ENCODE measurements at regions not wholly inside any gene's neighbourhood (a gene's known extent, or its start where the extent isn't known, plus 50 kb on each side); places are given as distances from the start of the nearest gene placed in this dataset.

- peak; percentile 54 for DNase-seq
- intact Hi-C loops (cut with DNase I): no loop called here
- H3K4me3 ChIP-seq: no peak overlapping the region
- peaks cover 0 to 39% (median 10%) of the 10 kb centered on the region in 3 donors for H3K27me3 ChIP-seq
- H3K4me1 ChIP-seq: no peaks in the 10 kb centered on the region
- H3K36me3 ChIP-seq: no peaks in the 10 kb centered on the region
- 47 to 71% methylated on average over 25 of the region's 25 CpGs for WGBS, 2 donors
- TF ChIP-seq EP300 (IDR thresholded peaks at IDR 0.05) (no peak), POLR2AphosphoS5 (IDR thresholded peaks at IDR 0.05) (no peak), CTCF (IDR thresholded peaks at IDR 0.05) (no peak), POLR2A (IDR thresholded peaks at IDR 0.05) (no peak)
- H3K27ac ChIP-seq: no peak overlapping the region
- H3K9me3 ChIP-seq: no peaks in the 10 kb centered on the region
Observed at GRCh38 chr4:3679851-3680311, 86.3 kb upstream of the ADRA2C start.

DNA sequence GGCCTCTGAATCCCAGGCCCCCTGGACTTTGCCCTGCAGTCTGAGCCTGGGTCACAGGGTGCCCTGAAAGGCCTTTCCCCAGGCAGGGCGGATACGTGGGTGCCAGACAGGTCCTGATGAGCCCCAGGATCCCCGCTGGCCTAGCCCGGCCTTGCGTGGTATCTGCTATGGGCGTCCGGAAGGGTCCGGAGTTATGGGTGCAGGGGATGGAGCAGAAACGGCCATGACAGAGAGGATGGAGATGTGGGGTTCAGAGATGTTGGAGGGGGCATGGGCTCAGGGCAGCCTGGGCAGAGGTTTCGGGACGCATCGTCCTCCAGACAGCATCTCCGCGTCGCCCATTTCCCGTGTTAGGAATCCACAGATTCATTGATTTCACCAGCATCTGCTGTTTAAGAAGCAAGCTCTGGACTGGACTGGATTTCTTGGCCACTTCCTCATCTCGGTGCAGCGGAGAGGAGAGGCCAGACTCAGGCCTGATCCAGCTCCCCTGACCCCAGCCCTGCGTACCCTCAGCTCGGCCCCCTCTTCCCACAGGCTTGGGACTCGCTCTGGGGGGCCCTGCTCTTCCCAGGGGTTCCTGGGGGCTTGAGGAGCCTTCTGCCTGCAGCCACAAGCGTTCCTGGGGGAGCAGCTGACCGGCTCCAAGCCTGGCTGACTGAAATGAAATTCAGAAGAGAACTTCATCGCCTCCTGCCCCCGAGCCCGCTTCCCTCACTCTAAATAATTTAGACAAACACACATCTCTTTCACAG is 86.9 kb upstream of the ADRA2C start:
- Histone ChIP-seq H3K27ac (no peak overlapping the region), H3K27me3 (peaks cover 0 to 33% (median 10%) of the 10 kb centered on the region in 3 donors), H3K36me3 (no peaks in the 10 kb centered on the region), H3K9me3 (no peaks in the 10 kb centered on the region), H3K4me1 (no peaks in the 10 kb centered on the region), H3K4me3 (no peak overlapping the region)
- intact Hi-C loops (cut with DNase I): no loop called here
- WGBS, 2 donors: 77 to 82% methylated on average over 26 of the region's 26 CpGs
- TF ChIP-seq EP300 (IDR thresholded peaks at IDR 0.05) (no peak), CTCF (IDR thresholded peaks at IDR 0.05) (no peak), POLR2AphosphoS5 (IDR thresholded peaks at IDR 0.05) (no peak), POLR2A (IDR thresholded peaks at IDR 0.05) (no peak)
- peak; percentile 54 for DNase-seq

DNA sequence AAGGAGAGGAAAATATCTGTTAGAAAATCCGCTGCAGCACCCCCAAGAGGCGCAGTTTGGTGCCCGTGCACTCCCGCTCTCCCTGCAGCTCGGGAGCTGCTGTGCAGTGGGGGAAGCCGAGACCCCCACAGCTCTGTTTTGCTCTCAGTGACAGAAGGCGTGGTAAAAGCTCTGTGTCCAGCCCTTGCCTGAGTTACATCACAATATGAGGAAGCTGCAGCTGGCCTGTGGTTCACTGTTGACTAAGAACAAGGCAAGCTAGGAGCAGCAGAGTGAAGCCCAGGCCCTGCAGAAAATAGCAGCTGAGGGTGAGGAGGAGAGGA is 88.5 kb upstream of the ADRA2C start:
- WGBS, 2 donors: 37 to 51% methylated on average over 7 of the region's 7 CpGs
- H3K4me1 ChIP-seq: no peaks in the 10 kb centered on the region
- no peak overlapping the region for H3K4me3 ChIP-seq
- TF ChIP-seq EP300 (IDR thresholded peaks at IDR 0.05): no peak
- TF ChIP-seq CTCF (IDR thresholded peaks at IDR 0.05): no peak
- TF ChIP-seq POLR2AphosphoS5 (IDR thresholded peaks at IDR 0.05): no peak
- no peak for TF ChIP-seq POLR2A (IDR thresholded peaks at IDR 0.05)
- intact Hi-C loops (cut with DNase I): no loop called here
- no peaks in the 10 kb centered on the region for H3K9me3 ChIP-seq
- no peak overlapping the region for H3K27ac ChIP-seq
- peak; percentile 41 for DNase-seq
- peaks cover 0 to 37% (median 10%) of the 10 kb centered on the region in 3 donors for H3K27me3 ChIP-seq
- no peaks in the 10 kb centered on the region for H3K36me3 ChIP-seq

- no peak overlapping the region for H3K27ac ChIP-seq
- intact Hi-C loops (cut with DNase I): no loop called here
- H3K36me3 ChIP-seq: no peaks in the 10 kb centered on the region
- no peak overlapping the region for H3K4me3 ChIP-seq
- H3K4me1 ChIP-seq: no peaks in the 10 kb centered on the region
- peaks cover 0 to 37% (median 10%) of the 10 kb centered on the region in 3 donors for H3K27me3 ChIP-seq
- H3K9me3 ChIP-seq: no peaks in the 10 kb centered on the region
- 48 to 72% methylated on average over 24 of the region's 24 CpGs for WGBS, 2 donors
- no peak for TF ChIP-seq CTCF (IDR thresholded peaks at IDR 0.05)
- no peak for TF ChIP-seq POLR2A (IDR thresholded peaks at IDR 0.05)
- TF ChIP-seq POLR2AphosphoS5 (IDR thresholded peaks at IDR 0.05): no peak
- TF ChIP-seq EP300 (IDR thresholded peaks at IDR 0.05): no peak
- DNase-seq: peak; percentile 40
Observed at GRCh38 chr4:3676907-3677747, 89.1 kb upstream of the ADRA2C start.

Data from sigmoid colon (tissue), 6 donors.